HK-2 (cell line): ENCODE measurements at regions not wholly inside any gene's neighbourhood (a gene's known extent, or its start where the extent isn't known, plus 50 kb on each side); places are given as distances from the start of the nearest gene placed in this dataset.
"Not testable (repeated sequence)": the region's sequence is repeated elsewhere in the genome, so short reads cannot be mapped to it uniquely, and the experiment has no call there.

Experiments
- DNase-seq: peaks from one replicate; pipeline ENCODE4 v3.0.0-alpha.2; 2018; ENCODE audit not compliant: unreplicated experiment

- DNase-seq: no peak
Measured at GRCh38 chr17:54191261-54191660, 368.5 kb downstream of the KIF2B start.

GRCh38 chr17:54194268-54194667, 371.5 kb downstream of the KIF2B start:
- DNase-seq: no peak

GRCh38 chr17:54196751-54197150, 374.0 kb downstream of the KIF2B start:
- no peak for DNase-seq

- DNase-seq: not testable (repeated sequence)
Measured at GRCh38 chr17:54201380-54201779, 378.7 kb downstream of the KIF2B start.

GRCh38 chr17:54220829-54221228, 398.1 kb downstream of the KIF2B start:
- DNase-seq: no peak

GRCh38 chr17:54221499-54221898, 398.8 kb downstream of the KIF2B start:
- DNase-seq: no peak

- no peak for DNase-seq
Measured at GRCh38 chr17:54235571-54235970, 412.8 kb downstream of the KIF2B start.

- no peak for DNase-seq
Measured at GRCh38 chr17:54237911-54238515, 415.3 kb downstream of the KIF2B start.

GRCh38 chr17:54239291-54239690, 416.6 kb downstream of the KIF2B start:
- no peak for DNase-seq

- no peak for DNase-seq
Measured at GRCh38 chr17:54255696-54256095, 433.0 kb downstream of the KIF2B start.

- DNase-seq: no peak
Measured at GRCh38 chr17:54256401-54256929, 433.7 kb downstream of the KIF2B start.

GRCh38 chr17:54257440-54257839, 434.7 kb downstream of the KIF2B start:
- DNase-seq: no peak

GRCh38 chr17:54259476-54259875, 436.7 kb downstream of the KIF2B start:
- DNase-seq: no peak

GRCh38 chr17:54261465-54261864, 438.7 kb downstream of the KIF2B start:
- no peak for DNase-seq

GRCh38 chr17:54269881-54270280, 447.2 kb downstream of the KIF2B start:
- DNase-seq: no peak

GRCh38 chr17:54270499-54270898, 447.8 kb downstream of the KIF2B start:
- DNase-seq: no peak

GRCh38 chr17:54277868-54278267, 455.1 kb downstream of the KIF2B start:
- no peak for DNase-seq

- no peak for DNase-seq
Measured at GRCh38 chr17:54280741-54281140, 458.0 kb downstream of the KIF2B start.

- no peak for DNase-seq
Measured at GRCh38 chr17:54282886-54283285, 460.2 kb downstream of the KIF2B start.

- DNase-seq: no peak
Measured at GRCh38 chr17:54307351-54307750, 484.6 kb downstream of the KIF2B start.

- DNase-seq: no peak
Measured at GRCh38 chr17:54324813-54325212, 502.1 kb downstream of the KIF2B start.

- DNase-seq: no peak
Measured at GRCh38 chr17:54339731-54340130, 517.0 kb downstream of the KIF2B start.

GRCh38 chr17:54347495-54347894, 524.8 kb downstream of the KIF2B start:
- DNase-seq: no peak

- no peak for DNase-seq
Measured at GRCh38 chr17:54348234-54348633, 525.5 kb downstream of the KIF2B start.
